IgD-negative memory B cell (primary cell): ENCODE measurements at regions not wholly inside any gene's neighbourhood (a gene's known extent, or its start where the extent isn't known, plus 50 kb on each side); places are given as distances from the start of the nearest gene placed in this dataset.

ENCODE experiments used
- H3K27ac Mint-ChIP-seq, 3 donors: one replicate each; pipeline ENCODE4 v1.8.0; 2020 to 2022; ENCODE audit warnings: mild to moderate bottlenecking in 3 of 3, mixed read lengths in 3 of 3, moderate library complexity in 1 of 3
- H3K27me3 Mint-ChIP-seq: one replicate; pipeline ENCODE4 v1.8.0; 2021; ENCODE audit warnings: mixed read lengths
- H3K36me3 Mint-ChIP-seq: one replicate; pipeline ENCODE4 v1.8.0; 2020; ENCODE audit warnings: mild to moderate bottlenecking, mixed read lengths
- H3K4me1 Mint-ChIP-seq, 3 donors: one replicate each; pipeline ENCODE4 v1.8.0; 2020 to 2022; ENCODE audit warnings: mixed read lengths in 3 of 3, mild to moderate bottlenecking in 1 of 3
- H3K4me3 Mint-ChIP-seq, 4 donors: one replicate each; pipeline ENCODE4 v1.8.0; 2020 to 2022; ENCODE audit warnings: mild to moderate bottlenecking in 4 of 4, mixed read lengths in 4 of 4, moderate library complexity in 3 of 4
- H3K9me3 Mint-ChIP-seq, 3 donors: one replicate each; pipeline ENCODE4 v1.8.0; 2020 to 2021; ENCODE audit warnings: mixed read lengths in 3 of 3, mild to moderate bottlenecking in 1 of 3

DNA sequence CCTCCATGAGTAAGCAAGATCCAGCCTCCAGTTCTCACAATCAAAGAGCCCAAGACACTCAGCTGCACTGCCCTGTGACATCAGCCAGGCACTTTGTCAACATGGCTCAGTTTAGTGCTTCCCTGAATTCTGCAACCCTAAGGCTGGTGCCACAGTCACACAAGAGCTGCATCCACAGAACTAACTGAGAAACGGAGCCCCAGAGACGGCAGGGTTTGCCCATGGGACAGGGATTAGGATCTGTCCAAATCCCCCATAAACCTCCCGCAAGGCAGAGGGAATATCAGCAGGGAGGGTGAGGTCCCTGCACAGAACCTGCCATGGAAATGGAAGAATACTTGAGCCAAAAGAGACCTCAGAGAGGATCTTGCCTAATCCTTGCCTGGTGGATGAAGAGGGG, 70.4 kb upstream of the UQCRFS1 start:
- H3K36me3 Mint-ChIP-seq, result no peaks in the 10 kb centered on the region
- no peak overlapping the region for H3K4me3 Mint-ChIP-seq
- H3K27ac Mint-ChIP-seq, result no peak overlapping the region
- H3K9me3 Mint-ChIP-seq, result peaks cover 4 to 14% (median 4%) of the 10 kb centered on the region in 3 donors
- H3K4me1 Mint-ChIP-seq, result no peaks in the 10 kb centered on the region
- peaks cover 10% of the 10 kb centered on the region for H3K27me3 Mint-ChIP-seq

DNA sequence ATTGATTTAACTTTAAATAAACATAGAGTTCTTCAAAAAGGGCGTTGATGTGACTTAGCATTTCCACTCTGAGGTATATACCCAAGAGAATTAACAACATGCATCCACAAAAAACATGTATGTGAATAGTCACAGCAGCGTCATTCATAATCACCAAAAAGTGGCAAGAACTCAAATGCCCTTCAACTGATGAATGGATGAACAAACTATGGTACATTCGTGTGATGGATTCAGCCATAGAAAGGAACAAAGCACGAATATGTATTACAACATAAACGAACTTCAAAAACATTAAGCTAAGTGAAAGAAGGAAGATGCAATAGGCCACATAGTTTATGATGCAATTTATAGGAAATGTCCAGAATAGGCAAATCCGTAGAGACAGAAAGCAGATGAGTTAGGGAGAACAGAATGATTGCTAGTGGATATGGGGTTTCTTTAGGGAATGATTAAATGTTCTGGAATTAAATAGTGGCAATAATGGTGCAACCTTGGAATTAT, 72.3 kb upstream of the UQCRFS1 start:
- Mint-ChIP-seq H3K9me3 (peaks cover 4 to 8% (median 4%) of the 10 kb centered on the region in 3 donors), H3K27me3 (peaks cover 12% of the 10 kb centered on the region), H3K4me3 (no peak overlapping the region), H3K4me1 (no peaks in the 10 kb centered on the region), H3K36me3 (no peaks in the 10 kb centered on the region), H3K27ac (no peak overlapping the region)

- Mint-ChIP-seq H3K36me3 (no peaks in the 10 kb centered on the region), H3K4me1 (no peaks in the 10 kb centered on the region), H3K27me3 (peaks cover 12% of the 10 kb centered on the region), H3K4me3 (no peak overlapping the region), H3K27ac (no peak overlapping the region), H3K9me3 (peaks cover 4% of the 10 kb centered on the region in 3 donors)
These were observed 72.9 kb upstream of the UQCRFS1 start for GRCh38 chr19:29285878-29286277.

DNA sequence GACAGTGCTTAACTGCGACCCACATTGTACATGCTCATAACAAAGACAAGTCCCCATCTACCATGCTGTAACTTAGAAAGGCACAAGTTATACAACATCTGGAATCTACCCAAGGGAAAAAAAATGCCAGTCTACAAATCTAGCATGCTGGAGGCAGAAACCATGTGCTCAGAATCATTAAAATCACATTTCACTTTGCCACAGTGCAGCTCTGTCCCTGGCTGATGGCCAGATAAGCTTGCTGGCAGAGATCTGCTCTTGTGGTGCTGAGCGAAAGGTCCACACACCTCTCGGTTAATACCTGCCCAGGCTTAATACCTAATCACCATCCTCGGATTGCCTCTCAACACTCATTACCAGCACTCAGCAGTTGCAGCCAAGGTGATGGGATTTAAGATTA, 74.1 kb upstream of the UQCRFS1 start:
- Mint-ChIP-seq H3K27ac (no peak overlapping the region), H3K36me3 (no peaks in the 10 kb centered on the region), H3K27me3 (peaks cover 10% of the 10 kb centered on the region), H3K9me3 (peaks cover 4% of the 10 kb centered on the region in 3 donors), H3K4me3 (no peak overlapping the region), H3K4me1 (no peaks in the 10 kb centered on the region)

DNA sequence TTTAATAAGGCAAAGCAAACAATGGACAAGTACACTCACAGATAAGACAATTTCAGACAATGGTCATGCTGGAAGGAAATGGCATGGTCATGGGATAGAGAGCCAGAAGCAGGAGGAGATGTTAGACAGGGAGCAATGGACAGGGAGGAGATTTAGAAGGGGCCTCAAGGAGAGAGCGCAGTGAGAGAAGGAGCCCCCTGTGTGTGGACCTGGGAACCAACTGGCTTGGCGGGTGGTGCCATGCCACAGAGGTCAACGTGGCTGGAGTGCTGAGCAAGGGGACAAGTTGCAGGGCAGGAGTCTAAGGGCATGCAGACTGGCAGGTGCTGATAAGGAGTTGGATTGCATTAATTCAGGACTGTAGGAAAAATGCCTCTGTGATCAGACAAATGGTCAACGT, 75.3 kb upstream of the UQCRFS1 start:
- H3K36me3 Mint-ChIP-seq, result no peaks in the 10 kb centered on the region
- H3K4me3 Mint-ChIP-seq, result no peak overlapping the region
- no peaks in the 10 kb centered on the region for H3K4me1 Mint-ChIP-seq
- peaks cover 9% of the 10 kb centered on the region for H3K27me3 Mint-ChIP-seq
- peaks cover 2 to 4% (median 4%) of the 10 kb centered on the region in 3 donors for H3K9me3 Mint-ChIP-seq
- peak overlapping the region in 1 of 3 donors; percentile 64 for H3K27ac Mint-ChIP-seq

- peaks cover 2 to 4% (median 4%) of the 10 kb centered on the region in 3 donors for H3K9me3 Mint-ChIP-seq
- H3K27me3 Mint-ChIP-seq, result peaks cover 5% of the 10 kb centered on the region
- no peak overlapping the region for H3K4me3 Mint-ChIP-seq
- no peaks in the 10 kb centered on the region for H3K36me3 Mint-ChIP-seq
- H3K4me1 Mint-ChIP-seq, result no peaks in the 10 kb centered on the region
- H3K27ac Mint-ChIP-seq, result no peak overlapping the region
These were observed 76.1 kb upstream of the UQCRFS1 start for GRCh38 chr19:29289020-29289419.

GRCh38 chr19:29290853-29291252, 77.9 kb upstream of the UQCRFS1 start:
- Mint-ChIP-seq H3K4me3 (no peak overlapping the region), H3K4me1 (no peaks in the 10 kb centered on the region), H3K36me3 (no peaks in the 10 kb centered on the region), H3K27me3 (peaks cover 5% of the 10 kb centered on the region), H3K27ac (no peak overlapping the region), H3K9me3 (peaks cover 0 to 3% (median 2%) of the 10 kb centered on the region in 3 donors)

DNA sequence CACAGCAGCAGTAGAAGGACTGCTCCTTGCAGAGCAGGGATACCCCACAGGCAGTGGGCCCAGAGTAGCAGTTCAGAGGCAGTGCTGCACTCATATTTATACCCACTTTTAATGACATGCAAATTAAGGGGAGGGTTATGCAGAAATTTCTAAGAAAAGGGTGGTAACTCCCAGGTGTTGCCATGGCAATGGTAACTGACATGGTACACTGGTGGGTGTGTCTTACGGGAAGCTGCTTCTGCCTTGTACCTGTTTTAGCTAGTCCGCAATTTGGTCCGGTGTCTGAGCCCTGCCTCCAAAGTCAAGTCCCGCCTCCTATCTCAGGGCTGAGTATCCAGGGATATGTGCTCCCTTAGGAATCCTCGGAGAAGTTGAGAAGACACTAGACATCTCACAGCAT, 79.2 kb upstream of the UQCRFS1 start:
- no peaks in the 10 kb centered on the region for H3K36me3 Mint-ChIP-seq
- H3K27me3 Mint-ChIP-seq, result peaks cover 3% of the 10 kb centered on the region
- no peak overlapping the region for H3K4me3 Mint-ChIP-seq
- H3K4me1 Mint-ChIP-seq, result no peaks in the 10 kb centered on the region
- peaks cover 0 to 3% (median 2%) of the 10 kb centered on the region in 3 donors for H3K9me3 Mint-ChIP-seq
- no peak overlapping the region for H3K27ac Mint-ChIP-seq

DNA sequence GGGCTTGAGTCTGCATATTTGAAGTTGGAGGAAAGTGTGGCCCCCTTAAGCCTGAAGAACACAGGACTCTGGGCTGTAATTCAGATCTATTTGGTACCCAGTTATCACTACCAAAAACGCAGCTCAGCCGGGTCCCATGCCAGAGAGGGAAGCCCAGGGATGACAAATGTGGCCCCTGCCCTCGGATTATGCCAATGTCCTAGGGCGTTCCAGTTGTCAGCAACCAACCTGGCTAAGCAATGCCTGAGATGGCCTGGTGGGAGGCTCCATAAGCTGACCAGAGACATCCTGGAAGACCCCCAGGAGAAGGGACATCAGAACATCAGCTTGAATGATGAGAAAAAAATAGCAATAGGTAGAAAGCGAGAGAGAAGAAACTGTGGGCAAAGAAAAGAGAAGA, 79.6 kb upstream of the UQCRFS1 start:
- Mint-ChIP-seq H3K4me1 (no peaks in the 10 kb centered on the region), H3K27me3 (peaks cover 3% of the 10 kb centered on the region), H3K4me3 (no peak overlapping the region), H3K27ac (no peak overlapping the region), H3K9me3 (peaks cover 0 to 3% (median 2%) of the 10 kb centered on the region in 3 donors), H3K36me3 (no peaks in the 10 kb centered on the region)

GRCh38 chr19:29293292-29293691, 80.3 kb upstream of the UQCRFS1 start:
- Mint-ChIP-seq H3K4me1 (no peaks in the 10 kb centered on the region), H3K4me3 (no peak overlapping the region), H3K27me3 (peaks cover 6% of the 10 kb centered on the region), H3K9me3 (peaks cover 0 to under 1% (median 0%) of the 10 kb centered on the region in 3 donors), H3K36me3 (no peaks in the 10 kb centered on the region), H3K27ac (no peak overlapping the region)

GRCh38 chr19:29293736-29294342, 80.9 kb upstream of the UQCRFS1 start:
- H3K36me3 Mint-ChIP-seq, result no peaks in the 10 kb centered on the region
- no peaks in the 10 kb centered on the region for H3K4me1 Mint-ChIP-seq
- peaks cover 4% of the 10 kb centered on the region for H3K27me3 Mint-ChIP-seq
- no peaks in the 10 kb centered on the region for H3K9me3 Mint-ChIP-seq
- no peak overlapping the region for H3K27ac Mint-ChIP-seq
- no peak overlapping the region for H3K4me3 Mint-ChIP-seq

DNA sequence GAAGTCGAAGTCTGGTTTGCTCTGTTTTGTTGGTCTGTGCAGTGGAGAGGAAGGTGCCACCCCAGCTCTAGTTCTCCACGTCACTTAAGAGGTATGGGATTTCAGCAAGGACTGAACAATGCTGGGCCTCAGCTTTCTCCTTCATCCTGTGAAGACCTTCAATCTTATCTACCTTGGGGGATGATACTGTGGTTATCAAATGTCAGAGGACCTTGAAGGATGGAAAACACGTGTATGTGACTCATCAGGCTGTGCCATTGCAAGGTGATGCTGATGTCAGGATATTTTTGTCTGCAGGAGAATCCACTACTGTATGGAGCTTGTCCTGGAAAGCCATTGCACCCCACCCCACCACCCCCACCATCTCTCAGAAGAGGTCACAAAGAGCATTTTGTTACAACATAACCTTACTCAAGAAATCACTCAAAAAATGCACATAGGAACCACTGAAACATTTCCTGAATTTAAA, 81.4 kb upstream of the UQCRFS1 start:
- Mint-ChIP-seq H3K27me3 (peaks cover 6% of the 10 kb centered on the region), H3K27ac (no peak overlapping the region), H3K4me3 (no peak overlapping the region), H3K4me1 (no peaks in the 10 kb centered on the region), H3K9me3 (no peaks in the 10 kb centered on the region), H3K36me3 (no peaks in the 10 kb centered on the region)

DNA sequence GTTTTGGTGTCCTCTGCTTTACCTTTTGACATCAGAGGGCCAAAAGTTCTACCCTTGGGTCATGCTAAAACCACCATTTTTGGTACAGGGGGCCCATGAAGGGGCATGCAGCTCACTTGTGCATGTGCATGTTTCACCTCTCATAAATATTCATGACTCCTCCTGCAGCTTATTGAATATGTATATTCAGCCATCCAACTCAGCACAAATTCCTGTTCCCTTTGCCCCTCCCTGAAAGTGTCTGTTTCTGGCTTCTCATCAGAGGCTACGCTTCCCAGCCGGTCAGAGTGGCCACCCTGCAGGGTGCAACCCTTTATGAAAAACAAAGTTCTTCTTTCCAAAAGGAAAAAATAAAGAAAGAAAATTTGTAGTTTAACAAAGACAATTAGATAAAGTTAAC, 82.3 kb upstream of the UQCRFS1 start:
- Mint-ChIP-seq H3K36me3 (no peaks in the 10 kb centered on the region), H3K4me3 (no peak overlapping the region), H3K9me3 (no peaks in the 10 kb centered on the region), H3K4me1 (no peaks in the 10 kb centered on the region), H3K27me3 (peaks cover 6% of the 10 kb centered on the region), H3K27ac (no peak overlapping the region)

- Mint-ChIP-seq H3K27me3 (peaks cover 5% of the 10 kb centered on the region), H3K9me3 (peaks cover 0 to 7% (median 0%) of the 10 kb centered on the region in 3 donors), H3K27ac (no peak overlapping the region), H3K4me3 (no peak overlapping the region), H3K4me1 (no peaks in the 10 kb centered on the region), H3K36me3 (no peaks in the 10 kb centered on the region)
These were observed 84.4 kb upstream of the UQCRFS1 start for GRCh38 chr19:29297381-29297780.

DNA sequence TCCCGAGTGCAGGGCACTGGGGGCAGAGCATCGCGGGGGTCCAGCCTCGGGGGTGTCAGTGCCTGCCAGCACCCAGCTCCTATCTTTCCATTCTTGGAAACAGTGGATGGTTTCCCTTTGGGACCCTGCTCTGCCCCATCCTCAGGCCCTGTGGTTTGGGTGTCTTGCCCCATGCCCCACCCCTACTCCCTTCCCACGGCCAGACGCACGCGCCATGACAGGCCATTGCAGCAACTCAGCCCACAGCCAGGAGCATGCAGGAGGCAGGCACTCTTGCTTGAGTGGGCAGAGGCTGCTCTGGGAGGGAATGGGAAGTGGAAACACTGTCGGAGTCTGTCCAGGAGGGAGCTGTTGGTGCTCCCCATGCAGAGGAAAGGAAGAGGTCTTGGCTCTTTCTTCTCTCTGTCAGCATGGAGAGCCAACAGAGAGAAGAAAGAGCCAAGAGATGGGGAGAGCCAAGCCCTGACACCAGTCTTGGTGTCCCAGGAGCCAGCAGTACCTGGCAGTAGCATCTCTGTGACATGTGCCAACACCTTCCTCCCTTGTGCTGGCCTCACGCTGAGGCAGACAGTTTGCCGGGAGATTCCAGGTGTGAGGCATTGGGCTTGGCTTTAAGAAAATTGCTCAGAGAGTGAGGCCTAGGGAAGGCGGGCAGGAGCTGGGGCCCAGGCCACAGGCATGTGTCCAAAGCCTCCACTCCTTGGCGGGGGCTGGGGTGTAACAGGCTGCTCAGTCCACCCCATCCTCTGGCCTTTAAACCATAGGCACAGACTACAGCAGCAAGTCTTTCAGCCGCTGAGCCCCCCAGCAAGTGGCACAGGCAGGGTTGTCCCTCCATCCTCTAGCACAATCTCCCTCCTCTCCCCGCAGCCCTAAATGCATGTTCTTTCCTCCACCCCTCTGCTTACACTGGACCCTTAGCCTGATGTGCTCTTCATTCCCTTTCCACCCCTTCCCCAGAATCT, 86.7 kb upstream of the UQCRFS1 start:
- Mint-ChIP-seq H3K27me3 (peaks cover 5% of the 10 kb centered on the region), H3K9me3 (peaks cover 0 to 7% (median 0%) of the 10 kb centered on the region in 3 donors), H3K4me3 (no peak overlapping the region), H3K4me1 (no peaks in the 10 kb centered on the region), H3K36me3 (no peaks in the 10 kb centered on the region), H3K27ac (no peak overlapping the region)
